T-helper 2 cell treated with Interferon-gamma antibody and Interleukin-4, amounts not matched to agents 100 ng/mL and 5 ng/mL, for 36 hours (primary cell): ENCODE measurements at regions not wholly inside any gene's neighbourhood (a gene's known extent, or its start where the extent isn't known, plus 50 kb on each side); places are given as distances from the start of the nearest gene placed in this dataset.

Experiments used
- intact Hi-C: fragments of 100-400 bp; cut with micrococcal nuclease; formaldehyde crosslinking; loops from one replicate; pipeline ENCODE4 v1.15.1; 2023

- intact Hi-C loops = no loop called here
Measured at GRCh38 chr5:133801955-133802751, 166.3 kb downstream of the C5orf15 start.

DNA sequence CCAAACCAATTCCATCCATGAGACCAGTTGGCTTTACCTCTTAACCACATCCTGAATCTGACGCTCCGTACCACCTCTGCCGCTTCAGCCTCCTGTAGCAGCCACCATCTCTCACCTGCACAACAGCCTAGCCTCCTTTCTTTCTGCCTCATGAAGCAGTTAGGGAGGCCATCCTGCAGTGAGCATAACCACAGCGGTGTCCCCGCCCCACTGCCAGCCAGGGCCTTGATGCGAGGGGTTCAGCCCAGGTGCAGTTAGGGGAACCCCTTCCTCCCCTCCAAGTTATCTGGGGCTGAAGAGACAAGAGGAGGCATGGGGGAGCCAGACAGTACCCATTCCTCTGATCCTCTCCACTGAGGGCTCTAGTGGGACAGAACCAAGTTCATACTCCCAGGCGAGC lies 167.0 kb downstream of the C5orf15 start:
- intact Hi-C loops = no loop called here

DNA sequence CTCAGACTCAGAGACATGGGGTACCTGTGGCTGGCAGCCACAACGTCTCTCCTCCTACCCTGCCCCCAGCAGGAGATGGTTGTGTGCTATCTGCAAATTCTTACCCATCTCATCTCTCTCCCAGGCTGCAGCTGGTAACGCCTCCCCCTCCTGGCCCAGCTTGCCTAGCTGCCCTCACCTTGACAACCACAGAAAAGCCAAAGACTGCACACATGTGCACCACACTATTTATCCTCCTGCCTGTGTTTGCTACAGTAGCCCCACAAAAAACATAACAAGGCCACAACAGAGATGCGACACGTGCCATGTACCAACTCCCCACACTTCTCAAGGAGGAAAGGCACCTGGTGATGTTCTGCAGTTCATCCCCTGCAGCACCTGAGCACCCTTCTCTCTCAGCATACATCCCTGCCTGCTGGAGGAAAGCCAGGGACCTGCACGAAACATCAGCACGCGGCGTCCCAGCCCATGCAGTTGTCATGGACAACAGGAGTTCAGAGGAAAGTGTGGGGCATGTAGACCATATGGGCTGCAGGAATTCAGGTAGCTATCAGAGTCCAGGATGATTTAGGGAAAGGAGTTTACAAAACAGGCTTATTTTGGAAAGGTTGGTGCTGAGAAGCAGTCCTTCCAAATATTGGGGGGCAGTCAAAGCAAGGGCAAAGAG lies 168.7 kb downstream of the C5orf15 start:
- intact Hi-C loops = no loop called here

DNA sequence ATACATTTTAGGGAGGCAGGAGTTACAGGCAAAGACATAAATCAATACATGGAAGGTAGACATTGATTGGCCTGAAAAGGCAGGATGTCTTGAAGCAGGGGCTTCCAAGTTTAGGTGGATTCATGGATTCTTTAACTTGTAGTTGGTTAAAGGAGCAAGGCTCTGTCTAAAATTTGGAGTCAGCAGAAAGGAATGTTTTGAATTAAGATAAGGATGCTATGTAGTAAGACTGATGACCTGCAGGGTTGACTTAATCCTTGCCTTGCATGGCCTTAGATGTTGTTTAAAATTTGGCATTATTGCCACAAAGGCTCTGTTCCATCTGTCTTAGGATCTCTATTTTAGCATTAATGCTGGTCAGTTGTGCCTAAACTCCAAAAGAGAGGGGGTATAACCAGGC lies 171.3 kb downstream of the C5orf15 start:
- intact Hi-C loops = no loop called here

DNA sequence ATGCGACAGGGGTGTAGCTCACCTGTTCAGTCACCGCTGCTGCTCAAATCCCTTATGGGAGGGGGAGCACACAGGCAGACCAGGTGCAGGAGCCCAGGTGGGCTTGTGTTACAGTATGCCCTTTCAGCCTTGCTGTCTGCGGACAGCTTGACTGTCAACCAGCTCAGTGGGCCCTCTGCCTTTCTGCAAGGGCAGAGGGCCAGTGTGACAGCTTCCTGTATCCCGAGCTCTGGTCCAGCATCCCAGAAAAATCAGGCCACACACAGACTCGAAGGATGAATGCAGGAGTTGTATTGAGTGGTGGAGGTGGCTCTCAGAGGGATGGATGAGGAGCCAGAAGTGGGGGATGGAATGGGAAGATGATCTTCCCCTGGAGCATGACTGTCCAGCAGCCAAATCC lies 172.2 kb downstream of the C5orf15 start:
- intact Hi-C loops = no loop called here

DNA sequence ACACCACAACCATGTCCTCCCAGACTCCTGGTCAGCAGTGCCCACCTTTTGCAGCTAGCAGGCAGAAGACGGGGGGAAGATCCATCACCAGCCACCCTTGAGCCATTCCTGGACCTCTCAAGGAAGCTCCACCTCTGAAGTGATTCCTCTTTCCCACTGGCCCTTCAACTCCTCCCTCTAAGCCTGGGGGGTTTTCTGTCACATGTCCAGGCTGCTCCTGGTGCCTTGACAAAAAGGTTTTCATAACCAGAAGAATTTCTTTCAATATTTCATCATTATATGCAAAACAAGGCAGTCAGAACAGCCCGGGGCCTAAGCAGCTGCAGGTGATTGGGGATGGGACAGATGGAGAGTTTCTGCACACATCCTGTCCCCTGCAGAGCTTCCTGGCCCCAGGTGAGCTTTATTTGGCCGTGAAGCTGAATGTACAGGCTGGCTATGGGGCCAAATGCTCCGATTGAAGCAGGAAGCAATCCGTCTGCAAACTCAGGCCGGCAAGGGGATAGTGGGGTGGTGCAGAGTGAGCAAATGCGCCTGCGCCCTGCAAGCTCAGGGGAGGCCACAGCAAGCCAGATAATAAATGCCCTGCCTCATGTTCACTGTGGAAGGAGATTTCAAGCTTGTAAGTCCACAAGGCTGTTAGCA lies 173.5 kb downstream of the C5orf15 start:
- intact Hi-C loops = no loop called here

- intact Hi-C loops = no loop called here
Measured at GRCh38 chr5:133793756-133794465, 174.5 kb downstream of the C5orf15 start.

- intact Hi-C loops = no loop called here
Measured at GRCh38 chr5:133792655-133793054, 175.8 kb downstream of the C5orf15 start.

DNA sequence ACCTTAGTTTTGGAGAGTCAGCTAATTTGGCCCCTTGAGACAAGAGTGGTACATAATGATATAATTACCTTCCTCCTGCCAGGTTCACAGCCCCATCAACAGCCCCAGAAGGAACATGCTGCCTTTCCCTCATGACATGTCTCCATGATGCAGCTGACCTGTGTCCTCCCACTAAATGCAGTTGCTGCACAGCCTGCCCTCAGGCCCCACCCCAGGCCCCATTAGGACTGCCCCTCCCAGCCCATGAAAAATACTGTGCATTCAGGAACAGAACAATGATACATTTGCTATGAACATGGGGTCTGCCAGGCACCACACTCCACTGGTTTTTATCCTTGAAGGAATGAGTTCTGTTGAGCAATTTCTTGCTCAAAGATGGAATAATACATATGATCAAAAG lies 176.4 kb downstream of the C5orf15 start:
- intact Hi-C loops = no loop called here

DNA sequence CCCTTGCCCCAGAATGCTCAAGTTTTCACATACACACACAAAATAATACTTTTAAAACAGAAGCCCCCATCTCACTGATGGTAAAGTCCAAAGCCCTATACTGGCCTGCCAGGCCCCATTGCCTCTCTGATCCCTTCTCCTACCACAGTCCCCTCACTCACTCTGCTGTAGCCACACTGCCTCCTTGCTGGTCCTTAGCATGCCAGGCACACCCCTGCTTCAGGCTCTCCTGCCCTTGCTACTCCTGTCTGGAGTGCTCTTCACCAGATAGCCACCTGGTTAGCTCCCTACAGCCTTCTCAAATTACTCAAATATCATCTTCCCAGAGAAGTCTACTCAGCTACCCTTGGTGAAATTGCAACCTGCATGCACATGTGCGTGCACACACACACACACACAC lies 177.5 kb downstream of the C5orf15 start:
- intact Hi-C loops = no loop called here

GRCh38 chr5:133789428-133789827 lies 177.1 kb upstream of the FSTL4 start:
- intact Hi-C loops = no loop called here

DNA sequence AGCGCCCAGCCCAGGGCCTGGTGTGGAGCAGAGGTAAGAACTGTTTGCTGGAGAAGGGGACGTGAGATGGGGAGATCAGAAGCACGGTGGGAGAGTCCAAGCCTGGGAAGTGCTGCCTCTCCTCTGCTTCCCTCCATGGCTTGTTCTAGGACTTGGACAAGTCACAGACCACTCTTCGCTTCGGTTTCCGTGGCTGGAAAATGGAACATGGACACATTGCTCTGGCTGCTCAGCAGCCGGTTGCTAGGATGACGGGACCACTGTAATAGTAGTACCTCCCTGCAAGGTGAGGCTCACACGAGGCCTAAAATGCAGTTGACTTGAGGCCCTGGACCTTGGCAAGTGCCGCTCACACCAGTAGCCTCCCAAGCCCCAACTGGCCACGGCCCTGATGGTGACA lies 175.8 kb upstream of the FSTL4 start:
- intact Hi-C loops = no loop called here

DNA sequence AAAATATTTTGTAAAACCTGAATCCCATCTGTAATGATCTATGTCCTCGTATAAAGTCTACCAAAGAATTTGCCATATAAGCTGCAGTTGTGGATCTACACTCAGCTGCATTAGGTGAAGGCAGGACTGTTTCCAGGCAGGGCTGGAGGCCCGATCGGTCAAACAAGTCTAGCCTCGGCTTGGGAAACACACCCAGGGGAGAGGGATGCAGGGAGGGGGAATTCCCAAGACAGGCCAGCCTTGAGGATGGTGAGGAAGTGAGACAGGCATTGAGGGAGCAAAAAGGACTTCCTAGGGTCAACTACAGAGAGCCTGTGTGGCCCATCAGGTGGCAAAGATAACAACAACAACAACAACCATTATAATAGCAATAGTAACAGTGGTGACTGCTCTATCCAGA lies 174.1 kb upstream of the FSTL4 start:
- intact Hi-C loops = no loop called here

DNA sequence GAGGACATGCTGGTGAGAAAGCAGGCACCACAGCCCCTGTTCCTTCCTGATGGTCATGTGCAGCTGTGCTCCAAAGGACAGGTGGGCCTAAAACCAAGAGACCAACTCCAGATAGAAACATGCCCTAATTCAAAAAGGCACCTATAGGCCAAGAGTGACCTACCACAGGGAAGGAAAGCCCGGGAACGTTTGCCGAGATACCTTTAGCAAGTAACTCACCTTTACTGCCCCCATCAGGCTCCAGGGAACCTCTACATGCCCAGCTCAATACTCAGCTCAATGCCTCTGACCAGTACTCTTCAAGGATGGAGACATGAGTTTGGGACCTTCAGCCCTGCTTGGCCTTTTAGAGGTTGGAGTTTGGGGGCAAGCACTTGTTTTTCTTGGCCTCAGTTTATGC lies 172.8 kb upstream of the FSTL4 start:
- intact Hi-C loops = no loop called here

GRCh38 chr5:133783481-133783880 lies 171.1 kb upstream of the FSTL4 start:
- intact Hi-C loops = no loop called here

DNA sequence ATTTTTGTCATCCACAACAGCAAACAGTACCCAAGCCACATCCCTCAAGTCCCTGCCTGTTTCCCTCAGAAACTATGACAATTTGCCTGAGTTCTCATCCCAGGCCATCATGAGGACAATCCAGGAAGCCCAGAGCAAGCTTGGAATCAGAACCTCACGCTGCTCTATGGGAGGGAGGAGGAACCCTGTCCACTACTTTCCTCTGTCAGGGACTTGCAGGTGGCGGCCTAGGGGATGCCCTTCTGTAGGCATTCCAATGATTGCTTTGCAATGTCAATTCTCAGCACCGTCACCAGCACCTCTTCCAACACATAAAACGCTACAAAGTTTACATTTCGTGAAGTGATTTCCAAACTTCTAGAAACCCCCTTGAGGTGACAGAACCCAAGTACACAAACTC lies 170.4 kb upstream of the FSTL4 start:
- intact Hi-C loops = no loop called here

GRCh38 chr5:133781436-133782225 lies 169.3 kb upstream of the FSTL4 start:
- intact Hi-C loops = no loop called here

DNA sequence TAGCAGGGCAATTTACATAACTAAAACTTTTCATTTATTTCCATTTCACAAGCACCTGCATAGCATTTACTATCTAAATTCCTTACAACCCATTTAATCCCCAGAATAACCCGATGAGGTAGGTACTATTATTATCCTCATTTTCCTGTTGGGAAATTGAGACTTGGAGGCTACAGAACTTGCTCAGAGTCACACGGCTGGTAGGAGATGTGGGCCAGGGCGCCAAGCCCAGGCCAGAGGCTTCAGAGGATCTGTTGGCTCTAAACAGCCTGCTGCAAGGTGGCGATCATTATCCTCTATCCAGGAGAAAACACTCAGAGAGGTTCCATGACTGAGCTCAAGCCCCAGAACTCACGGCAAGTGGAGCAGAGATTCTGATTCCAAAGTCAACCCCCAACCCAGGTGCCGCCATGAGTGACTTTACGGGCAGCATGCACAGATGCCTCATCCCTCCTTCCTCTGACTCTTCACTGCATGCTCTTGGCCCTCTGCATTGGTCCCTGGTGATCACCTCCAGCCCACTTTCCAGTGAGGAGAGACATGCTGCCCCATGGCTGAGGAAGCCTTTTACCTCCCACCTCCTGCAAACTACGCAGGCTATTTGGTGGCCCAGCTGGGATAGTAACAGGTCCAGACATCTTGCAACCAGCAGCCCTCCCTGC lies 168.4 kb upstream of the FSTL4 start:
- intact Hi-C loops = no loop called here

- intact Hi-C loops = no loop called here
Measured at GRCh38 chr5:133779828-133780475, 167.6 kb upstream of the FSTL4 start.

GRCh38 chr5:133778636-133779035 lies 166.3 kb upstream of the FSTL4 start:
- intact Hi-C loops = no loop called here
